ENCODE measurements at regions not wholly inside any gene's neighbourhood (a gene's known extent, or its start where the extent isn't known, plus 50 kb on each side); places are given as distances from the start of the nearest gene placed in this dataset.

GRCh38 chr1:82472489-82473131 lies 671.9 kb downstream of the ADGRL2 start:
- no peaks in the 10 kb centered on the region for H3K79me2 ChIP-seq
- no peak overlapping the region for H2AFZ ChIP-seq
- H3K4me2 ChIP-seq (ENCODE audit: low read length) = no peak overlapping the region
- H3K27me3 ChIP-seq (ENCODE audit: control insufficient read depth, insufficient read depth, low read length) = no peaks in the 10 kb centered on the region
- H3K9ac ChIP-seq = no peak overlapping the region
- no peak overlapping the region for H3K4me3 ChIP-seq (ENCODE audit: low read depth, low read length)
- H3K36me3 ChIP-seq (ENCODE audit: control insufficient read depth, insufficient read depth, low read length) = no peaks in the 10 kb centered on the region
- TF ChIP-seq CTCF (IDR thresholded peaks at IDR 0.05) = no peak
- H3K4me1 ChIP-seq = peaks cover 3% of the 10 kb centered on the region
- no peaks in the 10 kb centered on the region for H3K9me3 ChIP-seq (ENCODE audit: control insufficient read depth, low read length)
- H3K27ac ChIP-seq = no peak overlapping the region

DNA sequence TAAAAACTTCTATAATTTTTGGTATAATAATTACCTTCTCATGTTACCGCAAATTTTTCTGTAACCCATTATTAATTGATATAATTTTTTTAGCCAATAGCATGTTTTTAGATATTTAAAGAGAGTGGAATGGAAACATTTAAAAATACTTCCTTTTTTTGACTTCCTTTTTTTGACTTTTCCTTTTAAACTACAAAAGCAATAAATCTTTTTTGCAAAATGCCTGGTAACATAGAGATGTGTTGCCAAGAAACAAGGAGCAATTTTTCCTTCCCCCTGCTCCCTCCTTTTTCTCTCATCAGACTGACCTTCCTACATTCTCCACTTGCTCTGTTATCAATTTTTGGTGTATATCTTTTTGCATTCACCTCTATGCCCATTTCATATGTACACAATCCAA lies 666.2 kb downstream of the ADGRL2 start:
- H3K4me3 ChIP-seq (ENCODE audit: low read depth, low read length) = no peak overlapping the region
- TF ChIP-seq CTCF (IDR thresholded peaks at IDR 0.05) = no peak
- no peak overlapping the region for H3K27ac ChIP-seq
- H3K9ac ChIP-seq = no peak overlapping the region
- H3K79me2 ChIP-seq = no peaks in the 10 kb centered on the region
- no peaks in the 10 kb centered on the region for H3K36me3 ChIP-seq (ENCODE audit: control insufficient read depth, insufficient read depth, low read length)
- H3K4me1 ChIP-seq = peaks cover 6% of the 10 kb centered on the region
- H3K27me3 ChIP-seq (ENCODE audit: control insufficient read depth, insufficient read depth, low read length) = no peaks in the 10 kb centered on the region
- no peak overlapping the region for H3K4me2 ChIP-seq (ENCODE audit: low read length)
- no peak overlapping the region for H2AFZ ChIP-seq
- no peaks in the 10 kb centered on the region for H3K9me3 ChIP-seq (ENCODE audit: control insufficient read depth, low read length)

GRCh38 chr1:82466416-82466815 lies 665.7 kb downstream of the ADGRL2 start:
- Histone ChIP-seq H3K79me2 (no peaks in the 10 kb centered on the region), H3K9me3 (ENCODE audit: control insufficient read depth, low read length) (no peaks in the 10 kb centered on the region), H3K4me2 (ENCODE audit: low read length) (no peak overlapping the region), H3K4me1 (peaks cover 6% of the 10 kb centered on the region), H3K27ac (no peak overlapping the region), H2AFZ (no peak overlapping the region), H3K4me3 (ENCODE audit: low read depth, low read length) (no peak overlapping the region), H3K27me3 (ENCODE audit: control insufficient read depth, insufficient read depth, low read length) (no peaks in the 10 kb centered on the region), H3K9ac (no peak overlapping the region), H3K36me3 (ENCODE audit: control insufficient read depth, insufficient read depth, low read length) (no peaks in the 10 kb centered on the region)
- TF ChIP-seq CTCF (IDR thresholded peaks at IDR 0.05) = no peak

- no peaks in the 10 kb centered on the region for H3K9me3 ChIP-seq (ENCODE audit: control insufficient read depth, low read length)
- H2AFZ ChIP-seq = peak overlapping the region; percentile 47
- H3K27ac ChIP-seq = no peak overlapping the region
- no peaks in the 10 kb centered on the region for H3K36me3 ChIP-seq (ENCODE audit: control insufficient read depth, insufficient read depth, low read length)
- no peak overlapping the region for H3K9ac ChIP-seq
- no peaks in the 10 kb centered on the region for H3K27me3 ChIP-seq (ENCODE audit: control insufficient read depth, insufficient read depth, low read length)
- no peak overlapping the region for H3K4me2 ChIP-seq (ENCODE audit: low read length)
- no peak overlapping the region for H3K4me3 ChIP-seq (ENCODE audit: low read depth, low read length)
- no peak for TF ChIP-seq CTCF (IDR thresholded peaks at IDR 0.05)
- peaks cover 6% of the 10 kb centered on the region for H3K4me1 ChIP-seq
- H3K79me2 ChIP-seq = no peaks in the 10 kb centered on the region
Observed at GRCh38 chr1:82465024-82465423, 664.3 kb downstream of the ADGRL2 start.

DNA sequence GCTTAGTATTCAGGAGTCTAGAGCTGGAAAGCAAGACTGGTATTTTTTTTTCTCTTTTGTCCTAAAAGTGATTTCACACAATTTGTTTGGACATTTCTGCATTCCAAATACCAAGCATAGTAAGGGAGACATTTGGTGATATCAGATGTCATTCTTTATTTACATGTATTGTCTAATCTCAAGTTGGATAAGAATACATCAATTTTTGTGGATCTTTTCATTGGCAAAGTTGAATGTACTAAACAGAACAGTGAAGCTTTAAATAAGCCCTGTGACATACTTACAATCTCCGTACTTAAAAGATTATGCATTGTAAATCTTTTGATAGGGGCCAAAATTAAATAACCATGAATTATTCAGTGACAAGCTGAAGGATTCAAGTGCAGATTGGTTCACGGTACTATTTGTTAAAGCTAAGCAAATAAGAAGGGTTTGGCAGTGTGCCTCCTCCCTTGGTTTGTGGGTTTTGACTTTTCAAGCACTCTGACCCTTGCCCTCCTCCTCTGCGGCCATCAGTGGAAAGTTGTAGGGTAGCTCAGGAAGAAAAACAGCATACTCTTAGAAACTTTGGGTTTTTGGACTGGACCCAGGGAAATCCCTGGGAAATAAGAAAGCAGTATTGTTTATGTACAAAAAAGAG lies 663.7 kb downstream of the ADGRL2 start:
- H2AFZ ChIP-seq = no peak overlapping the region
- no peaks in the 10 kb centered on the region for H3K9me3 ChIP-seq (ENCODE audit: control insufficient read depth, low read length)
- no peak overlapping the region for H3K4me2 ChIP-seq (ENCODE audit: low read length)
- no peak for TF ChIP-seq CTCF (IDR thresholded peaks at IDR 0.05)
- peaks cover 6% of the 10 kb centered on the region for H3K4me1 ChIP-seq
- no peaks in the 10 kb centered on the region for H3K36me3 ChIP-seq (ENCODE audit: control insufficient read depth, insufficient read depth, low read length)
- H3K27me3 ChIP-seq (ENCODE audit: control insufficient read depth, insufficient read depth, low read length) = no peaks in the 10 kb centered on the region
- no peak overlapping the region for H3K9ac ChIP-seq
- H3K4me3 ChIP-seq (ENCODE audit: low read depth, low read length) = no peak overlapping the region
- H3K27ac ChIP-seq = no peak overlapping the region
- H3K79me2 ChIP-seq = no peaks in the 10 kb centered on the region

All from parathyroid adenoma (tissue), 2 donors.